Jurkat, Clone E6-1 (cell line): ENCODE measurements at regions not wholly inside any gene's neighbourhood (a gene's known extent, or its start where the extent isn't known, plus 50 kb on each side); places are given as distances from the start of the nearest gene placed in this dataset.
A peak's percentile ranks its signal among the peaks of the same experiment; 100 is the strongest.
"Not testable (repeated sequence)": the region's sequence is repeated elsewhere in the genome, so short reads cannot be mapped to it uniquely, and the experiment has no call there.

ENCODE experiments used
- DNase-seq: peaks from one replicate; pipeline ENCODE4 v3.0.0-alpha.2; 2011; ENCODE audit warnings: low read depth, low spot score
- H3K4me3 ChIP-seq: 2 replicates; pipeline ENCODE4 v1.5.1; 2011; ENCODE audit warnings: mild to moderate bottlenecking, low read length, control low read depth, moderate library complexity

- no peak overlapping the region for H3K4me3 ChIP-seq
- DNase-seq = no peak
Observed at GRCh38 chr3:153348457-153349107, 186.6 kb downstream of the RAP2B start.

GRCh38 chr3:153349108-153349499, 187.1 kb downstream of the RAP2B start:
- no peak for DNase-seq

GRCh38 chr3:153350420-153350819, 188.4 kb downstream of the RAP2B start:
- H3K4me3 ChIP-seq = no peak overlapping the region
- peak; percentile 33 for DNase-seq

More at GRCh38 chr3:153349108-153349499, 187.1 kb downstream of the RAP2B start:
- no peak overlapping the region for H3K4me3 ChIP-seq

GRCh38 chr3:153354641-153355040, 192.6 kb downstream of the RAP2B start:
- DNase-seq = no peak
- H3K4me3 ChIP-seq = no peak overlapping the region

- no peak for DNase-seq
- no peak overlapping the region for H3K4me3 ChIP-seq
Observed at GRCh38 chr3:153355559-153355958, 193.5 kb downstream of the RAP2B start.

- DNase-seq = no peak
Observed at GRCh38 chr3:153356908-153357307, 194.9 kb downstream of the RAP2B start.

GRCh38 chr3:153357436-153357835, 195.4 kb downstream of the RAP2B start:
- H3K4me3 ChIP-seq = no peak overlapping the region
- DNase-seq = no peak

More at GRCh38 chr3:153356908-153357307, 194.9 kb downstream of the RAP2B start:
- no peak overlapping the region for H3K4me3 ChIP-seq

- H3K4me3 ChIP-seq = no peak overlapping the region
- no peak for DNase-seq
Observed at GRCh38 chr3:153369561-153370374, 207.7 kb downstream of the RAP2B start.

- DNase-seq = no peak
- no peak overlapping the region for H3K4me3 ChIP-seq
Observed at GRCh38 chr3:153370680-153371079, 208.7 kb downstream of the RAP2B start.

GRCh38 chr3:153372326-153372725, 210.3 kb downstream of the RAP2B start:
- no peak for DNase-seq
- no peak overlapping the region for H3K4me3 ChIP-seq

GRCh38 chr3:153373606-153374005, 211.6 kb downstream of the RAP2B start:
- DNase-seq = no peak
- no peak overlapping the region for H3K4me3 ChIP-seq

- H3K4me3 ChIP-seq, DNase-seq: not testable (repeated sequence)
Observed at GRCh38 chr3:153378366-153378765, 216.3 kb downstream of the RAP2B start.

- no peak overlapping the region for H3K4me3 ChIP-seq
- DNase-seq = no peak
Observed at GRCh38 chr3:153379516-153379915, 217.5 kb downstream of the RAP2B start.

GRCh38 chr3:153385343-153385742, 223.3 kb downstream of the RAP2B start:
- H3K4me3 ChIP-seq = no peak overlapping the region
- DNase-seq = peak; percentile 7

GRCh38 chr3:153392363-153392762, 230.3 kb downstream of the RAP2B start:
- H3K4me3 ChIP-seq = no peak overlapping the region
- DNase-seq = no peak

- no peak for DNase-seq
- H3K4me3 ChIP-seq = no peak overlapping the region
Observed at GRCh38 chr3:153394017-153394416, 232.0 kb downstream of the RAP2B start.

GRCh38 chr3:153396581-153396980, 234.6 kb downstream of the RAP2B start:
- no peak for DNase-seq
- H3K4me3 ChIP-seq = no peak overlapping the region

- no peak for DNase-seq
- H3K4me3 ChIP-seq = no peak overlapping the region
Observed at GRCh38 chr3:153397794-153398193, 235.8 kb downstream of the RAP2B start.

GRCh38 chr3:153399636-153400035, 237.6 kb downstream of the RAP2B start:
- no peak overlapping the region for H3K4me3 ChIP-seq
- no peak for DNase-seq

- no peak overlapping the region for H3K4me3 ChIP-seq
- no peak for DNase-seq
Observed at GRCh38 chr3:153400641-153401040, 238.6 kb downstream of the RAP2B start.

- DNase-seq = no peak
- no peak overlapping the region for H3K4me3 ChIP-seq
Observed at GRCh38 chr3:153404157-153404556, 242.1 kb downstream of the RAP2B start.
